ENCODE measurements at regions not wholly inside any gene's neighbourhood (a gene's known extent, or its start where the extent isn't known, plus 50 kb on each side); places are given as distances from the start of the nearest gene placed in this dataset.
"Not testable (repeated sequence)": the region's sequence is repeated elsewhere in the genome, so short reads cannot be mapped to it uniquely, and the experiment has no call there.

GRCh38 chr2:39881948-39882347, 102.9 kb upstream of the THUMPD2 start:
- Histone ChIP-seq H3K36me3 (no peaks in the 10 kb centered on the region), H3K27me3 (no peaks in the 10 kb centered on the region), H3K27ac (replicated peaks in 1 of 4) (peak overlapping the region; percentile 66 to 79 (median 74)), H3K9me3 (no peaks in the 10 kb centered on the region), H3K4me3 (no peak overlapping the region), H3K4me1 (peaks cover 0 to 25% (median 23%) of the 10 kb centered on the region in 4 donors)
- intact Hi-C loops (cut with DNase I) = no loop called here
- no peak for TF ChIP-seq CTCF (IDR thresholded peaks at IDR 0.05)
- no peak for TF ChIP-seq POLR2AphosphoS5 (IDR thresholded peaks at IDR 0.05)
- TF ChIP-seq POLR2A (IDR thresholded peaks at IDR 0.05; ENCODE audit: low read depth) = no peak
- no peak for TF ChIP-seq EP300 (IDR thresholded peaks at IDR 0.05)
- DNase-seq (ENCODE audit: extremely low spot score) = no peak
- WGBS = 55% methylated on average over 1 of the region's 1 CpG

GRCh38 chr2:39881494-39881893, 102.4 kb upstream of the THUMPD2 start:
- Histone ChIP-seq H3K9me3 (no peaks in the 10 kb centered on the region), H3K4me1 (peaks cover 0 to 25% (median 24%) of the 10 kb centered on the region in 4 donors), H3K27me3 (no peaks in the 10 kb centered on the region), H3K4me3 (no peak overlapping the region), H3K27ac (replicated peaks in 1 of 4) (peak overlapping the region; percentile 66 to 79 (median 74)), H3K36me3 (no peaks in the 10 kb centered on the region)
- TF ChIP-seq POLR2AphosphoS5 (IDR thresholded peaks at IDR 0.05) (no peak), POLR2A (IDR thresholded peaks at IDR 0.05; ENCODE audit: low read depth) (no peak)
- no peak for DNase-seq (ENCODE audit: extremely low spot score)
- intact Hi-C loops (cut with DNase I) = no loop called here

- intact Hi-C loops (cut with DNase I); H3K27me3 ChIP-seq; DNase-seq (ENCODE audit: extremely low spot score); H3K4me3 ChIP-seq; H3K36me3 ChIP-seq; H3K9me3 ChIP-seq; H3K27ac ChIP-seq (replicated peaks in 1 of 4): not testable (repeated sequence)
- 98% methylated on average over 2 of the region's 2 CpGs for WGBS
- H3K4me1 ChIP-seq = peaks cover 4 to 44% (median 38%) of the 10 kb centered on the region in 4 donors
Measured at GRCh38 chr2:39879001-39879400, 99.9 kb upstream of the THUMPD2 start.

GRCh38 chr2:39875914-39876267, 96.8 kb upstream of the THUMPD2 start:
- no peak for DNase-seq (ENCODE audit: extremely low spot score)
- peaks cover 4 to 25% (median 19%) of the 10 kb centered on the region in 4 donors for H3K4me1 ChIP-seq
- intact Hi-C loops (cut with DNase I) = no loop called here
- TF ChIP-seq POLR2AphosphoS5 (IDR thresholded peaks at IDR 0.05) (no peak), CTCF (IDR thresholded peaks at IDR 0.05) (no peak), POLR2A (IDR thresholded peaks at IDR 0.05; ENCODE audit: low read depth) (no peak), EP300 (IDR thresholded peaks at IDR 0.05) (no peak)
- peak overlapping the region; percentile 67 to 82 (median 76) for H3K27ac ChIP-seq (replicated peaks in 1 of 4)
- H3K4me3 ChIP-seq = no peak overlapping the region
- 83% methylated on average over 1 of the region's 1 CpG for WGBS
- H3K9me3 ChIP-seq = no peaks in the 10 kb centered on the region
- no peaks in the 10 kb centered on the region for H3K27me3 ChIP-seq
- H3K36me3 ChIP-seq = no peaks in the 10 kb centered on the region

GRCh38 chr2:39875182-39875913, 96.3 kb upstream of the THUMPD2 start:
- WGBS = 39% methylated on average over 5 of the region's 5 CpGs
- Histone ChIP-seq H3K4me3 (no peak overlapping the region), H3K4me1 (peaks cover 4 to 28% (median 22%) of the 10 kb centered on the region in 4 donors), H3K9me3 (no peaks in the 10 kb centered on the region), H3K27ac (replicated peaks in 1 of 4) (peak overlapping the region; percentile 67 to 82 (median 76)), H3K36me3 (no peaks in the 10 kb centered on the region), H3K27me3 (no peaks in the 10 kb centered on the region)
- intact Hi-C loops (cut with DNase I) = no loop called here
- no peak for DNase-seq (ENCODE audit: extremely low spot score)
- TF ChIP-seq EP300 (IDR thresholded peaks at IDR 0.05) (no peak), CTCF (IDR thresholded peaks at IDR 0.05) (no peak), POLR2A (IDR thresholded peaks at IDR 0.05; ENCODE audit: low read depth) (no peak), POLR2AphosphoS5 (IDR thresholded peaks at IDR 0.05) (peak; percentile 62 to 74)

- WGBS = 86% methylated on average over 4 of the region's 4 CpGs
- Histone ChIP-seq H3K9me3 (no peaks in the 10 kb centered on the region), H3K27me3 (no peaks in the 10 kb centered on the region), H3K4me1 (peaks cover 4 to 35% (median 27%) of the 10 kb centered on the region in 4 donors), H3K4me3 (no peak overlapping the region), H3K36me3 (no peaks in the 10 kb centered on the region), H3K27ac (replicated peaks in 1 of 4) (peak overlapping the region in 1 of 4 donors; percentile 76)
- intact Hi-C loops (cut with DNase I) = no loop called here
- no peak for DNase-seq (ENCODE audit: extremely low spot score)
- TF ChIP-seq POLR2A (IDR thresholded peaks at IDR 0.05; ENCODE audit: low read depth) = no peak
- TF ChIP-seq EP300 (IDR thresholded peaks at IDR 0.05) = no peak
Measured at GRCh38 chr2:39874236-39874635, 95.2 kb upstream of the THUMPD2 start.

Data from esophagus muscularis mucosa (tissue), 4 donors.